ENCODE measurements at regions not wholly inside any gene's neighbourhood (a gene's known extent, or its start where the extent isn't known, plus 50 kb on each side); places are given as distances from the start of the nearest gene placed in this dataset.

- no peak for TF ChIP-seq CTCF (conservative IDR thresholded peaks at IDR 0.05; ENCODE audit: low read depth, low read length)
- no peak overlapping the region for H3K4me3 ChIP-seq (ENCODE audit: low read depth, low read length)
- no peak for DNase-seq (ENCODE audit: low read depth)
Observed at GRCh38 chr17:54771409-54771915, 129.2 kb upstream of the TOM1L1 start.

- H3K4me3 ChIP-seq (ENCODE audit: low read depth, low read length), result no peak overlapping the region
- DNase-seq (ENCODE audit: low read depth), result no peak
- TF ChIP-seq CTCF (conservative IDR thresholded peaks at IDR 0.05; ENCODE audit: low read depth, low read length), result no peak
Observed at GRCh38 chr17:54780238-54780637, 120.4 kb upstream of the TOM1L1 start.

- H3K4me3 ChIP-seq (ENCODE audit: low read depth, low read length), result no peak overlapping the region
- TF ChIP-seq CTCF (conservative IDR thresholded peaks at IDR 0.05; ENCODE audit: low read depth, low read length), result no peak
- no peak for DNase-seq (ENCODE audit: low read depth)
Observed at GRCh38 chr17:54781389-54781788, 119.3 kb upstream of the TOM1L1 start.

GRCh38 chr17:54784305-54784704 is 116.3 kb upstream of the TOM1L1 start:
- no peak for TF ChIP-seq CTCF (conservative IDR thresholded peaks at IDR 0.05; ENCODE audit: low read depth, low read length)
- no peak overlapping the region for H3K4me3 ChIP-seq (ENCODE audit: low read depth, low read length)
- DNase-seq (ENCODE audit: low read depth), result no peak

GRCh38 chr17:54785643-54786268 is 114.9 kb upstream of the TOM1L1 start:
- DNase-seq (ENCODE audit: low read depth), result no peak
- no peak overlapping the region for H3K4me3 ChIP-seq (ENCODE audit: low read depth, low read length)
- no peak for TF ChIP-seq CTCF (conservative IDR thresholded peaks at IDR 0.05; ENCODE audit: low read depth, low read length)

- TF ChIP-seq CTCF (conservative IDR thresholded peaks at IDR 0.05; ENCODE audit: low read depth, low read length), result no peak
- no peak for DNase-seq (ENCODE audit: low read depth)
- H3K4me3 ChIP-seq (ENCODE audit: low read depth, low read length), result no peak overlapping the region
Observed at GRCh38 chr17:54789101-54789880, 111.4 kb upstream of the TOM1L1 start.
